ENCODE measurements at regions not wholly inside any gene's neighbourhood (a gene's known extent, or its start where the extent isn't known, plus 50 kb on each side); places are given as distances from the start of the nearest gene placed in this dataset.

DNA sequence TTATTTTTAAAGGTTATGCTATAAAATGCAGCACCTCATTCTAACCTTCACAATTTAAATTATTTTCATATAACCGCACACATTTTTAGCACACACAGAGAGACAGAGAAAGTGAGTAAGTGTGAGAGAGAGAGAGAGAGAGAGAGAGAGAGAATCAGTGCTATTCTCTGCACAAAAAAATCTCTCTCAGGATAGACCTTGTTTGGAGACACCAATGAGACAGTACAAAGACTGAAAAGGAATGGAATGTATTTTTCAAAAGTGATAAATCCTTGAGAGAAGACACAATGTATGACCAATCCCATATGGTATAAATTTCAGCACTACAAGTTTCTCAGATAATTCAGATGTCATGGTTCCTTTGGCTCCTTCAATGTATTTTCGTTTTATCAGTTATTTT is 132.1 kb upstream of the PCDH18 start:
- TF ChIP-seq, protein P1, sequence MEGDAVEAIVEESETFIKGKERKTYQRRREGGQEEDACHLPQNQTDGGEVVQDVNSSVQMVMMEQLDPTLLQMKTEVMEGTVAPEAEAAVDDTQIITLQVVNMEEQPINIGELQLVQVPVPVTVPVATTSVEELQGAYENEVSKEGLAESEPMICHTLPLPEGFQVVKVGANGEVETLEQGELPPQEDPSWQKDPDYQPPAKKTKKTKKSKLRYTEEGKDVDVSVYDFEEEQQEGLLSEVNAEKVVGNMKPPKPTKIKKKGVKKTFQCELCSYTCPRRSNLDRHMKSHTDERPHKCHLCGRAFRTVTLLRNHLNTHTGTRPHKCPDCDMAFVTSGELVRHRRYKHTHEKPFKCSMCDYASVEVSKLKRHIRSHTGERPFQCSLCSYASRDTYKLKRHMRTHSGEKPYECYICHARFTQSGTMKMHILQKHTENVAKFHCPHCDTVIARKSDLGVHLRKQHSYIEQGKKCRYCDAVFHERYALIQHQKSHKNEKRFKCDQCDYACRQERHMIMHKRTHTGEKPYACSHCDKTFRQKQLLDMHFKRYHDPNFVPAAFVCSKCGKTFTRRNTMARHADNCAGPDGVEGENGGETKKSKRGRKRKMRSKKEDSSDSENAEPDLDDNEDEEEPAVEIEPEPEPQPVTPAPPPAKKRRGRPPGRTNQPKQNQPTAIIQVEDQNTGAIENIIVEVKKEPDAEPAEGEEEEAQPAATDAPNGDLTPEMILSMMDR (IDR thresholded peaks at IDR 0.05): no peak
- DNase-seq: no peak

DNA sequence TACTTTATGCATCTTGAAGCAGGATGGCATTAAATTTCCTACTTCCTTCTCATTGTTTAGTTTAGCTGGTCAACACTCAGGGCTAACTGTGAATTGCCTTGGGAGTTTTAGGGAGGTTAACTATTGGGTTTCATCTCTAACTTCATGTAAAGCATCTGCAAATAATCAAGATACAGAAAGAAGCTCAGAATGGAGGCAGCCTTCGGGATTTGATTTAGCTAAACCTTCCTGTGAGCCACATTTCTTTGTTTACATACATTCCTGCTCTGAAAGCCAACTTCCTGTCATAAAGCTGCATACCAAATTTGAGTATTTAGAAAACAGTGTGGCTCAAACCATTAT is 131.7 kb upstream of the PCDH18 start:
- no peaks in the 10 kb centered on the region for H3K27me3 ChIP-seq
- H3K27ac ChIP-seq: peak overlapping the region; percentile 34
- no peak for DNase-seq
- no peak overlapping the region for H3K9ac ChIP-seq (ENCODE audit: low read depth in 2 of 2, low read length in 2 of 2)
- TF ChIP-seq, protein P1 (IDR thresholded peaks at IDR 0.05): no peak
- intact Hi-C loops (cut with DNase I): no loop called here
- H3K4me1 ChIP-seq: no peaks in the 10 kb centered on the region
- no peaks in the 10 kb centered on the region for H3K9me3 ChIP-seq
- H3K4me3 ChIP-seq: no peak overlapping the region
- no peaks in the 10 kb centered on the region for H3K36me3 ChIP-seq

More for the DNA sequence above, 132.1 kb upstream of the PCDH18 start:
- H3K9me3 ChIP-seq: no peaks in the 10 kb centered on the region
- H3K36me3 ChIP-seq: no peaks in the 10 kb centered on the region
- H3K27me3 ChIP-seq: no peaks in the 10 kb centered on the region
- intact Hi-C loops (cut with DNase I): no loop called here
- H3K4me3 ChIP-seq: no peak overlapping the region
- H3K4me1 ChIP-seq: no peaks in the 10 kb centered on the region
- H3K27ac ChIP-seq: no peak overlapping the region
- no peak overlapping the region for H3K9ac ChIP-seq (ENCODE audit: low read depth in 2 of 2, low read length in 2 of 2)

DNA sequence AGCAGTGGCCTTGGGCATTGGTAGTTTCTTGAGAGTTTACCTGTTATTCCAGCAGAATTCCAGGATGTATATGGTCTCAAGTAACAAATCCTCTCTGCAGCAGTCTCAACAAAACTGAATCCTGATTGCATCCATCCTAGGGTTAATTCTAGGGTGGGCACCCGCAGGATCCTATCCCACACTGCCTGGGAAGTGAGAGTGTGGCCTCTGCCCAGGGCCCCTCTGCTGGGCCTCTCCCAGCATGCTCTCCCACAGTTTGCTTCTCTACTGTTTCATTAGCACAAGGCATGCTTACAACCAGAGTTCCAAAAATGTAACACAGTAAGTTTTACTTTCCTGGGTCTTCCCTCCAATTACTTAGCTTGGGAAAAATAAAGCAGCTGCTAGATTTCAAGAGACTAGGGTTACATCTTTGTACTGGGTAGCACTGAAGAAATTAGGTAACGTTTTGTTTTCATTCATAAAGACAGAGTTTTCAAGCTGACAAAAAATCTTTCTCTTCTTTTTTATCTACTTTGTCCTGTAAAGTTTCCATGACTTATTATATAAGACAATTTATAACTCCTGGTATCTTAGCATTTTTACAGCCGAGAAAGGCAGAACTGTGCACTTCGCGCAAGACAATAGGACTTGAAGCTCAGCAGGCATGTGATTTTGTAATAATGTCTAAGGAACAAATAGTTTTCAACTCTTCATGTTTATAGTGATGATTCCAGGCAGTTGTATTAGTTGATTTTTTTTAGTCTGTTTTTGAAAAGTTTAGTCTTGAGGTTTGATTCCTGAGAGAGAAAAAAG is 131.2 kb upstream of the PCDH18 start:
- intact Hi-C loops (cut with DNase I): no loop called here
- Histone ChIP-seq H3K4me1 (no peaks in the 10 kb centered on the region), H3K27ac (peak overlapping the region; percentile 34), H3K36me3 (no peaks in the 10 kb centered on the region), H3K27me3 (no peaks in the 10 kb centered on the region), H3K9ac (ENCODE audit: low read depth in 2 of 2, low read length in 2 of 2) (no peak overlapping the region), H3K9me3 (no peaks in the 10 kb centered on the region), H3K4me3 (no peak overlapping the region)
- no peak for DNase-seq
- TF ChIP-seq, protein P1 (IDR thresholded peaks at IDR 0.05): no peak

DNA sequence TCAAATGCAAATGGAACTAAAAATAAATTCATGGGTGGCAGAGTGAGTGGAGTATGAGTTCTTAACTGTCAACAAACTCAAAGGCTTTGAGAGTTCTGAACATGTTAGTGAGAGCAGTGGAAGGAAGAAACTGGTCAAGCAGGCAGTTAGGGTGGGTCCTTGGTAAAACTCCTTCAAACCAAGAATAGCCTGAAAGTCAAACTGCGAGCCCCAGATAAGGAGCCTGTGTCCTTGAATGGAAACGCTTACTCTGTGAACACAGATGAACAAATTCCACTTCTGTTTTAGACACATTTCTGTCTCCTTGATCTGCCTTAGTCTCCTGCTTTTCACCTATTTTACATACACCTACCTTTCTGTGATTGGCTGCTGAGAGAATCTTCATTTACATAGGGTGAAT is 129.4 kb upstream of the PCDH18 start:
- intact Hi-C loops (cut with DNase I): no loop called here
- no peak for DNase-seq
- Histone ChIP-seq H3K9ac (ENCODE audit: low read depth in 2 of 2, low read length in 2 of 2) (no peak overlapping the region), H3K9me3 (no peaks in the 10 kb centered on the region), H3K27me3 (no peaks in the 10 kb centered on the region), H3K27ac (no peak overlapping the region), H3K4me3 (no peak overlapping the region), H3K4me1 (no peaks in the 10 kb centered on the region), H3K36me3 (no peaks in the 10 kb centered on the region)
- TF ChIP-seq, protein P1 (IDR thresholded peaks at IDR 0.05): no peak

DNA sequence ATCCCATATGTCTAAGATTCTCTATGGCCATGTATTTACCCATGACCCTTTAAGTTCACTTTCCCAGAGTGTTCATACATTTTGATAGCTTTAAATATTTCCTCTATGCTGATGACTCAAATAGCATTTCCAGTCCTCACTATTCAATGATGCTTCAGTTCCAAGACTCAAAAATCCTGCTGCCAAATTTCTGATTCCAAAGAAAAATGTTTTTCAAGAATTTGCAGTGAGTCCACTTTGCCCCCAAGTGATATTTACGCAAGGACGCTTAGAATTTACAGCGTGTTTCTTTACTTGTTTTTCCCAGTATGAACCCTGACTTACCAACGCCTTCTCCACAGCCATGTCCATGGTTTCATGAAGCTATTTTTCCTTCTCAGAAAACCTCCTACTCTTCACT is 127.9 kb upstream of the PCDH18 start:
- H3K36me3 ChIP-seq: no peaks in the 10 kb centered on the region
- H3K4me3 ChIP-seq: no peak overlapping the region
- H3K27ac ChIP-seq: no peak overlapping the region
- H3K27me3 ChIP-seq: no peaks in the 10 kb centered on the region
- intact Hi-C loops (cut with DNase I): no loop called here
- H3K9ac ChIP-seq (ENCODE audit: low read depth in 2 of 2, low read length in 2 of 2): no peak overlapping the region
- no peaks in the 10 kb centered on the region for H3K9me3 ChIP-seq
- TF ChIP-seq, protein P1 (IDR thresholded peaks at IDR 0.05): no peak
- DNase-seq: no peak
- no peaks in the 10 kb centered on the region for H3K4me1 ChIP-seq
